HG03342 (cell line): ENCODE measurements at regions not wholly inside any gene's neighbourhood (a gene's known extent, or its start where the extent isn't known, plus 50 kb on each side); places are given as distances from the start of the nearest gene placed in this dataset.
"Not testable (repeated sequence)": the region's sequence is repeated elsewhere in the genome, so short reads cannot be mapped to it uniquely, and the experiment has no call there.

ENCODE experiments used
- ATAC-seq: cut with Tn5 transposase; IDR thresholded peaks from one replicate; pipeline ENCODE4 v1.9.1; 2021; ENCODE audit warnings: mild to moderate bottlenecking, moderate library complexity; ENCODE audit not compliant: unreplicated experiment

DNA sequence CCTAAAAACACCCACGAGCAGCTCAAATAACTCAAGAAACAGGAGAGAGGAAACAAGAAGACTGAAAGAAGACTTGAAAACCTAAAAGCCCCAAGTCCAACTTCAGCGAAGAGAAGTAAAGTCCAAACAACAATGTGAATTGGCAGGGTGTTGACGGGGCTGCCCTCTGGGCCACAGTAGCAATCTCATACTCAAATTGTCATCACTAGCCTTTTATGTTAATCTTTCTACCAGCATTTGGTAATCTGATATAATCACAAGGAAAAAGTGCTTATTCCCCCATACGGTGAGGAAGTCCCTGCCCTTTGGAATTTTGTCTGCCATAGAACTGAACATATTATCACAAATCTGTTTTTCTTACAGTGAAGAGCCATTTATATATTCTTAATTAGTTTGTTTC lies 51.5 kb upstream of the IFNE start:
- no peak for ATAC-seq

DNA sequence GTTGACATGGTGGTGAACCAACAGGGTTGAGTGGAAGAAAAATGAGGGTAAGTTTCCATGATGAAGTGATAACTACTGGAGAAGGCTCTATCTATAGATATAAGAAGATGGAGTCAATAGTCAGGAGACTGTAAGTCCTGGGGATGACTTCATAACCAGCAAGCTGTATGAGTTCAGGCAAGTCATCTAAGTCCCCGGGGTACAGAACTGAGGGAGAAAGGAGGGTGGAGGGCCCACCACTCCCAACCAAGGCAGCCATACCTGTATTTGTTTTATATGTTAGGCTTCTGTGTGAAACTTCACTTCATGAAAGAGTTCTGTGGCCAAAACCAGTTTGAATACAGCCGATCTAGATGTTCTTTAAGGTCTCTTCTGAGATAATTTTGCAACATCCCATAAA lies 53.3 kb upstream of the IFNE start:
- ATAC-seq, result no peak

DNA sequence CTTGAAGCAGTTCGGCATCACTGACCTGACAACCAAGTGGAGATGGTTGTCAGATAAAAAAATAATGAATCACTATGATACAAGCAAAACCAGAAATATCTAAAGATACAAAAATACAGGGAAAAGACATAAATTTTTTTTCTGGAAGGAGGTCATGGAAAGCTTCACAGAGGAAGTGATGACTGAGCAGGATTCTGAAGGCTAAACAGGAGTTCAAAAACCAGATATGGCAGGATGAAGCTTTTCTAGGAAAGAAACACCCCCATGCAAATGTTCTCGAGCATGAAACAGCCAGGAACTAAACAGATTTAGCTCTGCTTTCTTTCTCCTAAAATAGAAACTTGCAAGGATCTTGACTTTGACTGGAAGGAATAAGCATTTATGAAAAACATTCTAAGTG lies 60.7 kb upstream of the IFNE start:
- ATAC-seq, result no peak

DNA sequence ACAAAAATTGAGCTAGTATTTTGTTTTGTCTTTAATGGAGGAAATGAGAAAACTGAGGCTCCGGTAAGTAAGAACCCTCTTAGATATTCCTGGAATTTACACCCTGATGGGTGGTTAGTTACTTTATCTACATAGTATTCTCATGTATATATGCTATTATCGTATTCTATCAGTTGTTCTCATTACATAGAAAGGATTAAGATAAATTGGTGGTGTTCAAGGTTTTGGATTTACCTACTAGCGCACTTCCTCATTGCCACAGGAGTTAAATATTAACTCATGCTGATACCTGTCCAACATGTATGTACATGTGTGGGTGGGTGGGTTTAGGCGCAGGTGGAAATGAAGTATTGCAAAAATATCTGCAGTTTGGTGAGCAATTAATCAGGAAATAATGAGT lies 61.1 kb upstream of the IFNE start:
- no peak for ATAC-seq

DNA sequence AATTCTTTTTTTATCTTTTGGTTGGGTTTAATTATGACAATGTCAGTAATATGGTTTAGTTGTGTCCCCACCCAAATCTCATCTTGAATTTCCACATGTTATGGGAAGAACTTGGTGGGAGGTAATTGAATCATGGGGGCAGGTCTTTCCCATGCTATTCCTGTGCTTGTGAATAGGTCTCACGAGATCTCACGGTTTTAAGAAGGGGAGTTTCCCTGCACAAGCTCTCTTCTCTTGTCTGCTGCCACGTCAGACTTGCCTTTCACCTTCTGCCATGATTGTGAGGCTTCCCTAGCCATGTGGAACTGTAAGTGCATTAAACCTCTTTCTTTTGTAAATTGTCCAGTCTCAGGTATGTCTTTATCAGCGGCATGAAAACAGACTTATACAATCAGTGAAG lies 61.7 kb upstream of the IFNE start:
- not testable (repeated sequence) for ATAC-seq

DNA sequence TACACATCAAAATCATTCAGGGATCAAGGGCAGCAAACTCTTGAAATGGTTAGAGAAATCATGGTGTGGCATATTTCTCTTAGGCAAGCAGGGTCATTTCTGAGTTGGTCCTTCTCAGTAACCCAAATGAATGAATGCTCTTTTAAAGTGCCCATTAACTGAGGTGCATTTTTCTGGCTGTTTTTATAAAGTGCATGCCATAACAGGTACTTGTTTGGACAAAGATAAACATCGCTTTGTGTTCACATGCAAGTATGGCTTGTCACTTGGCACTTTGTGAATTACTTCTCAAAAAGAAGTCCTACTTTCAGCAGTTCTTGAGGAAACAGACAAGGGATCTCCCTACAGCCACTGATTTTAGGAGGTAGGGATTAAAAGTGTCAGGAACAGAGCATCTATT lies 64.8 kb upstream of the IFNE start:
- no peak for ATAC-seq

DNA sequence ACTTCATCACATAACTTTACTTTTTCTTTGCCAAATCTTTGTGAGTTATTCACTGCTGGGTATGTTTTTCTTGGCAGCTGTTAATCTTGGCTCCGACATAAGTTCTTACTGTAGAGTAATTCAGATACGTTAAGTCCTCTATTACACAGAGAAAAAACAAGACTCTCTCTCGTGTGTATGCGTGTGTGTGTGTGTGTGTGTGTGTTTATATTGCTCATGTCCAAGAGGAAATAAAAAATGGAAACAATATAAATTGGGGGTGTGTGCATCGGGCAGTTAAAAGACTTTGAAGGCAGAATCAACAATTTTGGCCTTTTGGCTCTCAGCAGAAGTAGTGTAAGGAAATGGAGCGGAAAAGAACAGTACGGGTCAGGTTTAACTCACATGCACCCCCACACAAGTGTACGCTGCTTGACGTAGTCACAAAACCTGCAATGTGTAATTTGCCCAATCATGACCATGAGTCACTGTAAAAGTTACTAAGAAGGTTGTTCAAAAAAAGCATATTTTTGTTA lies 67.2 kb upstream of the IFNE start:
- no peak for ATAC-seq

DNA sequence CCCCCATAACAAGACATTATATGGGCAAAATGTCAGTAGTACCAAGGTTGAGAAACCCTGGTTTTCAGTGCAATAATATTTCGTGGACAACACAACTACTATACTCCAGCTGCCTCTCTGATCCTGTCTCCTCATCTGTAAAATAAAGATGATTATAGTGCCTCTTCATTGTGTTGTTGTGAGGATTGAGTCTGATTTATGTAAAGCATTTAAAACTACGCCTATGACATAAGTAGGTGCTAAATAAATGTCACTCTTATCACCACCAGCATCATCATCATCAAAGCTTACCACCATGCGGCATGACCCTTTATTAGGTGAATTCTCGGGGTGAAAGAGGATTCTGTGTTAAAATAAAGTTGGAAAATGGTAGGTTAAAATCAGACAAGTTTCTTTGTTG lies 67.8 kb upstream of the IFNE start:
- no peak for ATAC-seq

DNA sequence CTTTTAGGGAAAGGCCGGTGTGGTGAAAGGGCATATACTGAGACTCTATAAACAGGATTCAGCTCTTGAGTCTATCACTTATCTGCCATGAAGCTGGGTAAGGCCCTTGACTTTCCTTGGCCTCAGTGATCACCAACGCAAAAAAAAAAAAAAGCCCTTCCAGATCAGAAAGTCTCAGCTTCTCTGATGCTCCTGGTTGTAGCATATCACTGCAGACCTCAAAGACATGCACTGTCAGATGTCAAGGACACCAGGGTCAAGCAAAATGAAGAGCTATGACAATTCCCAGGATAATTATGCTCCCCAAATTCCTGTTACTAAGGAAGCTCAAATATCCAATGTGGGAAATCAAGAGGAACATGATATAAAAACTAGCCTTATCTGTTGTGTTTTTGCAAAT lies 68.3 kb upstream of the IFNE start:
- no peak for ATAC-seq

DNA sequence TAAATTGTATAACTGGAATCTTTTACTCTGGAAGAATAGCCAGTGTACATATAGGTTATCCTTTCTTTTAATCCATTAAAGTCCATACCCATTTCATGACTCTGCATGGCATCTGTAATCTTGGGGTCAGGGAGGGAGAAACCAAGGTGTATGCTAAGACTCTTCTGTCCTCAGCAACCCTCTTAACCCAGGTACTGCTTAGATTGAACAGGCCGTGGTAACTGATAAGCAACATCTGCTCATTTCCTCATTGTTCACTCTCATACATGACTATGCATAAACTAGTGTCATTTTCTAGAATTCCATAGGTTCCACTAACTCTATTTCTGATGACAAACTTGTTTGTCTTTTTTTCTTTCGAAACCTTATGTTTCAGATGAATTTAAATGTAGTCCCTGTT lies 69.3 kb upstream of the IFNE start:
- no peak for ATAC-seq

DNA sequence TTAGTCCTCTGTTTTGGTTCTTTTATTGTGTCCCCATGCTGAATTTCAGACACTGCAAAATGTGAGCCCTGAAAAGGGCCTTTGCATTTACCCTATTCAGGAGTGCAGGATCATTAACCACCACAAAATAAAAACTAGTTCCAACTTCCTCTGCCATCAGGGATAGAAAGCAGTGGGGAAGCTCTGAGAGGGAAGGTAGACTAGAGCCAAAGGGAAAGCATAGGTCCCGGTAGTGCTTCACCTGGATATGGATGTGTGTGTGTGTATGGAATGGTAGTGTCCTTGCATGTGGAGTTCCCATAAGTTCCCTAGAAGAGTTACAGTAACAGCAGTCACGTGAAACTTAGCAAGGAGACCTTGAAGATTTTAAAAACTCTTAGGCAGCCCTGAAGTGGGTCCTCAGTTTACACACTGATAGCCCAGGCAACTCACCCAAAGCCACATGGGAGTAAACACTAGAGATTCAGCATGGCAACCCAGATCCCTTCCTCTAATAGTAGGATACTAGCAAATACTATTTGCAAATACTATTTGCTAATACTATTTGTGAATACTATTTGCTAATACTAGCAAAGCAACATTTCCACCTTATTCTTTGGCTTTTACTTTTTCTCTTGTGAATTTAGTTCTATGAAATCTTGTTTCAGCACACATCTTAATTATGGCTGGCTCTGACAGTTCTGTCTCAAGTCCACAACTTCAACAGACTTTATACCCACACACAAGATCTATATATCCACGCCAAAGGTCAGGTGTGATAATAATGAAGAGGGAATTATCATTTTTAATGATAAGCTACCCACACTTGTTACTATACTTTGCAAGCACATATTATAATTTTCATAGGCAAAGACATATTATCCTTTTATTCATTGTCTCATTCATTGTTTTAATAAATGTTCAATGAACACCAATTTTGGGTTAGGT lies 70.4 kb upstream of the IFNE start:
- ATAC-seq, result no peak

DNA sequence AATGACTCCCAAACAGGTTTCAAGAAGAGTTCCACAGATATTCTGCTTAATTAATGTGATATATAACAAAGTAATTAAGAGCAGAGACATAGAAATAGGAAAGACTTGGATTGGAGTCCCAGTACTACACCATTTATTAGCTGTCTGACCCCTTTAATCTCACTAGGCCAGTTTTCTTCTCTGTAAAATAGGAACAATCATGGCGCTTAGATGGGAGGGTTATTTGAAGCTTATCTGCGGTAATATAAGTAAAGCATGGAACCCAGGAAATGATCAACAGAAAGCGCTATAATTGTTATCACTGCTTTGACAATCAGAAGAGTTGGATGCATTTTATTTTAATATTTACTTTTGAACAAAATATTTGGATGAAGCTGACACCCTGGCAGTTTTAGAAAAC lies 71.3 kb upstream of the IFNE start:
- no peak for ATAC-seq

DNA sequence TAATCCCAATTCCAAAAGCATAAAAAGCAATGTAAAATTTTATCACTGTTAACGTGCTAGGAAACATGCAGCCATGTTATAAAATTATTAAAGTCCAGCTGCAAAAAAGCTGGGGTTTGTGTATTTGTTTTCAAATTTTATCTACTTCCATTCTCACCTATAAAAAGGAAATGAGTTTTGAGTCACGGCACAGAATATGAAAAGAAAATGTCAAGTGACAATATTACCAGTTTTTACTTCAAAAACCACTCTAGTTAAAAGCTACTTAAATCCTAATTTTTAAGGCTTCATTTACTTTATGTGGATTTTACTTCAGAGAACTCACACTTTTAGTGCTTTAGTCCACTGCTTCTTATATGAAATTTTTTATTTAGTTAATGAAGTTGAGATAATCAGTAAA lies 72.7 kb upstream of the IFNE start:
- no peak for ATAC-seq

DNA sequence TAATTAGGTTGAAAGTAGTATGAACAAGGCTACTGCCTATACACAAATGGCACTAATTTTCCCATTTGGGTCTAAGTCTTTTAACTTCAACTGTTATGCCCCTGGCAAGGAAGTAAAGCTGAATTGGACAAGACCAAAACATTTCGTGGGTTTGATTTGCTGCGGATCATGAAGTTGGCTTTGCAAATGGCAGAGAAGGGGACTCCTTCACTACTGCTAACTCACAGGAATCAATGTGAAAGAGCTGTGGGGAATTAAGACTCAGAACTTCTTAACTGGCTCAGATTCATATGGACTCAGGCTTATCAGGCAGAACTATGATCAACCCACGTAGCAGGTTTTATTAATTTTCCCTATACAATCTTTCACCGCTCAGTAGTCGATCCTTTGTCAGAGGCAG lies 73.8 kb upstream of the IFNE start:
- ATAC-seq, result no peak

DNA sequence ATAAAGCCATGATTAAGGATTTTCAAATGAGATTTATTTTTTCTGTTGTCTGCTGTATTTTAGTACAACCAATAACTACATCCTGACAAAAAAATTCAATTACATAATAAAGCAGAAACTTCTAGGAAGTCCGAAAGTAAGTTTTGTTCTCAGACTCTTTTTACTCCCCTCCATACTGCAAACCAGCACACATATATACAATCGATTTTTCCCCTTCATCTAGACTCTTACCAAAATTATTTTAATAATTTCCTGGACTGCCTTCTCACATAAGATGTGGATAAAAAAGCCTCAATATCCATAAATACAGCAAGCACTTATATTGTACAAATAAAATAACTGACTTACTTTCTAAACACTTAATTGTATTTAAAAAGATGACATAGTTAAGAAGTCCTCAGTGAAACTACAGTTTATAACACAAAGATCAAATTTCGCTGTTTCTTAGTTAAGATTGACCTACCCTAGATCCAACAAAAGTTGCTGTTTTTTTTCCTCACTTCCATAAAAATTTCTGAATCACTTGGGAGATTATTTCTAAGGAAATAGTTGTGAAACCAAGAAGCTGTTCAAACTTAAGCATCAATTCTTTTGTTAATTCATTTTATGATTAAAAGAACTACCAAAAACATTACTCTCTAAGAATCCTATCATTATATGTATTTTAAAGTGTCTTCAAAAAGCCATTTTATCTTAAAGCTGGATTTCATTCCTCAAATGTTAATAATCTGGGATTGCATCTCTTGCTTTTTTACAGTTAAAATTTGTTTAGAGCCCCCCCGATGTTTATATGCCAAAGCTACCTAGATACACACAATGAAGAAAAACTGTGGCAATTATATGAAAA lies 74.7 kb upstream of the IFNE start:
- no peak for ATAC-seq

DNA sequence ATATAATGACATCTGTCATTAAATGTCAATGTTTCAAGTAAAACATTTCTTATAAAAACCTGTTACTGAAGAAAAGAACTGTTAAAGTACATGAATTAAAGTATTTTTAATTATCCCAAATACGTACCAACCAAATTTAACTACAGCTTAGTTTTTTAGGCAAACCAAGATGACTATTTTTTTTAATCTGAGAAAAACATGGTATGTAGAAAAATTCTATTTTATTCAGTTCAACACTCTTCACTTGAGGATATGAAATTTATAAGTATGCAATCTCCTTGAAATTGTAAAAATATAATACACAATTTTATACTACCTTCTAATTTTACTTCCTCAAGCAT lies 75.3 kb upstream of the IFNE start:
- no peak for ATAC-seq

DNA sequence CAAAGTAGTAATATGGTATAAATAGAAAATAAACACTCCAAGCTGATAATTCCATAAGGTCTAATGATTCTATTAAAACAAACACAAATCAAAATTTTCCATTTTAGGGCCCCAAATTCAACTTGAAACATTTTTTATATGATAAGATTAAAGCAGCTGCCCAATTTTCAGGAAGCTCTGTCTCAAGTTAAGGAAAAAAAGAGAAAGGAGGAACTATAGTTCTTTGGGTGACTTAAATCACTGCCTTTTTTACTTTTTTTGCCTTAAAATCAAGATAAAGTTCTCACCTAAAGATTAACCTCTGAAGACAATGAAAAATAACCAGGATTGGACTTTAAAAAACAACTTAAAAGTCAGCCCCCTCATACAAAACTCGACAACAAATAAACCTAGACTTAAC lies 76.0 kb upstream of the IFNE start:
- ATAC-seq, result no peak

DNA sequence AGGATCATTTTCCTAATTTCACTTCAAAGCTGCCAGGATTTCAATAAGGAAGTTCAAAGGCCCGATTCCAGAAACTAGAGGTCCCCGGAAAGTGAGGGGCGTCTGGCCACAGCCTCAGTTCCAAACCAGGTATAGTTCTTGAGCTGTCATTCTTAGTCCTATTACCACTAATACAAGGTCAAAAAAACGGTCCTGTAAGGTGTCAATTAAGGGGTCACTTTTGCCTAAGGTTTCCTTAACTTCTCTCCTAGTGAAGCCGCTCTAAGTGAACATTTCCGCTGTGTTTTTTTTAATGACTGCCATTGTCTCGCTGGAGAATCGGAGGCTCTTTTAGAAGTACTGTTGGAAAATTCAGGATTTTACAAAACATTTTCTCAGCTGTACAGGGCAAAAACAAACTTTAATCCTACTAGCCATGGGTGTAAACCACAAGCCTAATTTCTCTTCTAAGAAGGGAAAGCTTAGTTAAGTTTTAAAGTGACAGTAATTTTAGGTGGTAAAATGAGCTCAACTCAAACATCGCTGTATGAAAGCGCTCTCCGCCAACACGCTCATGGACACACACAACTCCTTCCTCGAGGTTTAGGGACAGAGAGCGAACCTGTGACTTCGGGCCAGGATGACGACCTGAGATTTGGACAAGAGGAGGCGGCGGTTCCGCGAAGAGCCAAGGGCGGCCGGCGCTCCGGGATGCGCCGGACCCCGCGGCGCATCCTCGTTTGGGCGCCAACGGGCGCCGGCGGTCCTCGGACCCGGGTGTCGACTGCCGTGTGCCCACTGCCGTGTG lies 76.7 kb upstream of the IFNE start:
- peak; percentile 29 for ATAC-seq

DNA sequence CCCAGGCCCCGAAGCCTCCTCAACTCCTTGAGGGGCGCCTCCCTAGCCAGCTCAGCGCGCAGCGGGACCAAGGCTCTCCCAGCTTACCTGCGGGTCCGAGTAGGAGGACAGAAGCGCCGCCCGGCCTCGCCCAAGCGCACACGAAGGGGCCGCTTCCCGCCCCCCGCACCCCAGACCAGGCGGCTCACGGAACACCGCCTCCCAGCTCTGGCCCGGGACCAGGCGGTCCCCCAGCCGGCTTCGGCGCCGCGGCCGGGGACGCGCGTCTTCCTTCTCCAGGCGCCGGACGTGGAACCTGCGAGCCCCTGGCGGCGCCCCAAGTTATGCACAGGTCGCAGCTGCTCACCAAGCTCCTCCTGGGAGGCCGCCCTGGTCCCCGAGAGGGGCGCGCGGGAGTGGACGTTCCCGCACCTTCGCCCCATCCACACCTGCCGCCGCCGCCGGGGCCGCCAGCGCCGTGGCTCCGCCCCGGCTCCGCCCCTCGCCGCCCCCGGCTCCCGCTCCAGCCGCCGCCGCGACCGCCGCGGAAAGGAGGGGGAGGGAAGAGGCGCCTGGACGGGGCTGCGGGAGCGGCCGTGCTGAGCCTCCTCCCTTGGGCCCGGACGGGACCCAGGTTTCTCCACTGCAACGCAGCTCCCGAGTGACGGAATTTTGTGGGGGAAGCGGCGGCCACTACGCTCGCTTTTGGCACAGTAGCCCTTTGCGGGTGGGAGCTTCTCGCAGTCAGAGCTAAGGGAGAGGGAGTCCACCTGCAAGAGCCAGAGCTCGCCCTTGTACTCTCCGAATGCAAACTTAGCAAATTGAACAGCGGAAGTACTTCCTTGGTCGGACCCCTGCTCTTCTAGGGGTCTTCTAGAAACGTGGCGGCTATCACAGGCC lies 77.5 kb upstream of the IFNE start:
- ATAC-seq, result peak; percentile 71

DNA sequence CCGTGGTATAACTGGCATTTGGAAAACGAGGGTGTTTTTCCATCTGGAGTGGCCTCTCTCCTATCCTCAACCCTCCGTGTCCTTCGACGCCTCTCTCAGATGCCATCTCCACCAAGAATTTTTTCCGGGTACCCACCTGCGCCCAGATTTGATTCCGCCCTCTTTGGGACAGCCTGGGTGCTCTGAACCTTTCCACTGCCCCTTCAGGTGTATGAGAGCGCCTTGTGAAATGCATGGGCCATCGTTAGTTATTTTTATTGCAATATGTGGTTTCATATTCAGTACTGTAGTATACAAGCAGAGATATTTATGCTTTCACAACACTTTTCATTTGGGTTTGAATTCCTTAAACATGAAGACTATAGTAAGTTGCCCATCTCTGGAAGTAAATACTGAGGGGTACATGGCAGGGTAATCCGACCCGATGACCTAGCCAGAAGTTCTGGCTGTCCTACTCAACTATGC lies 78.2 kb upstream of the IFNE start:
- ATAC-seq, result no peak
